K562 (cell line): ENCODE measurements at regions not wholly inside any gene's neighbourhood (a gene's known extent, or its start where the extent isn't known, plus 50 kb on each side); places are given as distances from the start of the nearest gene placed in this dataset.

Source experiments
- ATAC-seq: fragments of 200-7000 bp; cut with Tn5 transposase; 3 replicates; pipeline ENCODE4 v1.9.1; 2020; ENCODE audit warnings: moderate library complexity
- BruUV-seq: library from RNA; stranded (reverse); fragments of 400-500 nt; replicated peaks from 2 replicates; lab custom pipeline; 2021; lab: Mats Ljungman, UMichigan
- CTCF ChIA-PET: fragments of 300-600 bp; formaldehyde crosslinking; extraction: SDS; loops from one replicate; lab custom pipeline; 2021; ENCODE audit warnings: low intra/inter-chr PET ratio; lab: Yijun Ruan, JAX
- POLR2A ChIA-PET: fragments of 300-600, 350-650 bp; sonication (Branson Sonifier 250); formaldehyde crosslinking; extraction: SDS; loops from one replicate; lab custom pipeline; 2021; ENCODE audit warnings: antibody characterized with exemption, inconsistent platforms; lab: Yijun Ruan, JAX
- DNase-seq, 4 experiments: peaks; one replicate each; pipeline versions ENCODE4 v3.0.0 to v3.0.0-alpha.2; 2011 to 2018; ENCODE audit warnings: low spot score in 3 of 4, mixed read lengths in 3 of 4; ENCODE audit errors: extremely low read depth in 1 of 4
- FAIRE-seq: peaks from 2 replicates; lab custom pipeline; 2011; peaks lifted over from hg19 to GRCh38; lab: Jason Lieb, UNC
- H2AFZ ChIP-seq: 2 replicates; pipeline ENCODE4 v1.6.0; 2011; ENCODE audit warnings: low read depth, low read length, control low read depth, inconsistent platforms
- H3K27ac ChIP-seq: fragments of 200-600 bp; 3 replicates; pipeline ENCODE4 v1.8.0; 2011; ENCODE audit warnings: low read depth, mild to moderate bottlenecking, control low read depth, inconsistent platforms, low read length, moderate library complexity, mixed read lengths; ENCODE audit errors: extremely low read depth
- H3K27me3 ChIP-seq, 2 experiments: fragments of 300-600 bp in 1 of 2; 2 replicates in 1 of 2; 3 replicates in 1 of 2; pipeline versions ENCODE4 v1.6.0 to v1.8.0; 2011; ENCODE audit warnings: inconsistent platforms in 2 of 2, low read length in 2 of 2, mild to moderate bottlenecking in 1 of 2, mixed read lengths in 1 of 2, moderate library complexity in 1 of 2; ENCODE audit not compliant: control insufficient read depth in 2 of 2, insufficient read depth in 2 of 2
- H3K36me3 ChIP-seq: fragments of 300-600 bp; 3 replicates; pipeline ENCODE4 v1.8.0; 2011; ENCODE audit warnings: mild to moderate bottlenecking, low read length, inconsistent platforms; ENCODE audit not compliant: control insufficient read depth, insufficient read depth
- H3K4me1 ChIP-seq, 2 experiments: fragments of 200-600 bp in 1 of 2; replicated peaks in 1 of 2; 2 replicates in 1 of 2; 3 replicates in 1 of 2; pipeline versions ENCODE4 v1.5.1 to v1.8.0; 2011; ENCODE audit warnings: inconsistent platforms in 2 of 2, low read length in 2 of 2, mild to moderate bottlenecking in 1 of 2, mixed read lengths in 1 of 2, moderate library complexity in 1 of 2; ENCODE audit not compliant: control insufficient read depth in 2 of 2, insufficient read depth in 2 of 2
- H3K4me2 ChIP-seq: 2 replicates; pipeline ENCODE4 v1.6.1; 2011; ENCODE audit warnings: low read length, control low read depth, inconsistent platforms, mixed read lengths; ENCODE audit not compliant: insufficient read depth
- H3K4me3 ChIP-seq: fragments of 200-600 bp; sonication (generic), shearing (Covaris generic); 2 replicates; pipeline ENCODE4 v1.5.1; 2016; ENCODE audit warnings: control low read depth, inconsistent platforms
- H3K79me2 ChIP-seq: fragments of 200-600 bp; 3 replicates; pipeline ENCODE4 v1.8.0; 2011; ENCODE audit warnings: low read length, inconsistent platforms; ENCODE audit not compliant: control insufficient read depth, insufficient read depth
- H3K9ac ChIP-seq, 2 experiments: 2 replicates each; pipeline versions ENCODE4 v1.6.0 to v1.6.1; 2011; ENCODE audit warnings: low read depth in 2 of 2, low read length in 2 of 2, control low read depth in 1 of 2, inconsistent platforms in 1 of 2, mild to moderate bottlenecking in 1 of 2, mixed read lengths in 1 of 2; ENCODE audit not compliant: insufficient read depth in 1 of 2
- H3K9me1 ChIP-seq: one replicate; pipeline ENCODE4 v1.6.0; 2011; ENCODE audit warnings: inconsistent platforms, mild to moderate bottlenecking, low read length, moderate library complexity; ENCODE audit not compliant: control insufficient read depth, insufficient read depth
- H3K9me3 ChIP-seq: replicated peaks from 2 replicates; pipeline ENCODE4 v1.5.1; 2011; ENCODE audit warnings: low read depth, low read length, inconsistent platforms; ENCODE audit not compliant: control insufficient read depth, insufficient read depth
- H4K20me1 ChIP-seq: replicated peaks from 2 replicates; pipeline ENCODE4 v1.6.1; 2011; ENCODE audit warnings: low read length, inconsistent platforms, mixed read lengths; ENCODE audit not compliant: control insufficient read depth, insufficient read depth
- ATF1 ChIP-seq, 2 experiments: fragments of 450-650 bp in 1 of 2; IDR thresholded peaks; 2 replicates each; pipeline ENCODE4 v1.6.1; 2016; ENCODE audit warnings: missing compliant biosample characterization in 1 of 2, missing genetic modification characterization in 1 of 2
- BMI1 ChIP-seq: fragments of 150-350 bp; IDR thresholded peaks from 2 replicates; pipeline ENCODE4 v1.6.1; 2014; ENCODE audit warnings: low read length
- FOXM1 ChIP-seq, 2 experiments: fragments of 450-650 bp in 1 of 2; sonication (generic) in 1 of 2; formaldehyde crosslinking in 1 of 2; IDR thresholded peaks; 2 replicates each; pipeline versions ENCODE4 v1.6.1 to v1.9.0; 2017 to 2022; ENCODE audit warnings: low read depth in 2 of 2, mild to moderate bottlenecking in 2 of 2, missing genetic modification reagents in 1 of 2, moderate library complexity in 1 of 2
- SIRT6 ChIP-seq: IDR thresholded peaks from one replicate; pipeline ENCODE4 v1.6.1; 2012; ENCODE audit warnings: low read depth, mild to moderate bottlenecking, control low read depth, inconsistent platforms, low read length, moderate library complexity
- SMC3 ChIP-seq: conservative IDR thresholded peaks from 2 replicates; pipeline ENCODE4 v1.6.1; 2011; ENCODE audit warnings: low read depth, low read length, improper control_type of control experiment; ENCODE audit not compliant: insufficient read depth
- WGBS: fragments of 100-300 bp; shearing (Covaris generic); methylation state at CpG from one replicate; pipeline ENCODE4 v1.1.6; 2016; ENCODE audit warnings: low coverage, mixed read lengths; ENCODE audit not compliant: insufficient coverage; ENCODE audit errors: missing lambda C conversion rate; 5-methylcytosine and 5-hydroxymethylcytosine counted together
- in situ Hi-C: fragments of 300-500 bp; cut with MboI; formaldehyde crosslinking; loops from 4 replicates; pipeline ENCODE4 v1.15.0; 2018; ENCODE audit warnings: inconsistent platforms, mixed read lengths
- intact Hi-C: fragments of 100-400 bp; cut with micrococcal nuclease; formaldehyde crosslinking; loops from 2 replicates; pipeline ENCODE4 v1.14.2; 2022
- TF ChIP-seq, protein P1 (sequence below): fragments of 450-650 bp; IDR thresholded peaks from 2 replicates; pipeline ENCODE4 v1.7.0; 2016; ENCODE audit warnings: borderline replicate concordance

DNA sequence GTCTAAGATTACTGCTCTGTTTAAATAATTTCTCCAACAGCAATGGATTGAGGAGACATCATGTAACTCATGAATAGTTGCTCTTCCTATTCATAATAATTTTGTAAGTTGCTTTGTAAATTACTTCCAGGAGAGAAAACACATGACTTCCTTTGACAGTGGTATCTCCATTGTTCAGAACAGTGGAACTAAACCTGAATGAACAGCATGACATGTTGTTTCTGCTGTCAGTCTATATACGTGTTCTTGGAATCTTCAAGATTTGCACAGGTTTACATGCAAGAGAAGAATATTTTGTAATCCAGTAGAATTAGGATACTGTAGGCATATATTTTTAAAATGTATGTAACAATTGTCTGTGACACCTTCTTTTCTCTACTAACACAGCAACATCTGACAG lies 618.8 kb upstream of the GRID2 start:
- Histone ChIP-seq H3K36me3 (no peaks in the 10 kb centered on the region), H3K4me2 (no peak overlapping the region), H3K9ac (no peak overlapping the region), H2AFZ (no peak overlapping the region), H3K4me1 (no peaks in the 10 kb centered on the region), H3K9me3 (no peaks in the 10 kb centered on the region), H3K27me3 (no peaks in the 10 kb centered on the region), H3K27ac (no peak overlapping the region), H3K9me1 (no peaks in the 10 kb centered on the region), H3K4me3 (no peak overlapping the region), H4K20me1 (no peaks in the 10 kb centered on the region), H3K79me2 (no peaks in the 10 kb centered on the region)
- ATAC-seq (no peak), FAIRE-seq (no peak), DNase-seq (no peak)
- CTCF ChIA-PET, result no interaction called here
- no peak for TF ChIP-seq ATF1 (CRISPR knock-in tag; IDR thresholded peaks at IDR 0.05)
- TF ChIP-seq ATF1 (tag; IDR thresholded peaks at IDR 0.05), result no peak
- TF ChIP-seq SIRT6, result no peak
- TF ChIP-seq, protein P1, sequence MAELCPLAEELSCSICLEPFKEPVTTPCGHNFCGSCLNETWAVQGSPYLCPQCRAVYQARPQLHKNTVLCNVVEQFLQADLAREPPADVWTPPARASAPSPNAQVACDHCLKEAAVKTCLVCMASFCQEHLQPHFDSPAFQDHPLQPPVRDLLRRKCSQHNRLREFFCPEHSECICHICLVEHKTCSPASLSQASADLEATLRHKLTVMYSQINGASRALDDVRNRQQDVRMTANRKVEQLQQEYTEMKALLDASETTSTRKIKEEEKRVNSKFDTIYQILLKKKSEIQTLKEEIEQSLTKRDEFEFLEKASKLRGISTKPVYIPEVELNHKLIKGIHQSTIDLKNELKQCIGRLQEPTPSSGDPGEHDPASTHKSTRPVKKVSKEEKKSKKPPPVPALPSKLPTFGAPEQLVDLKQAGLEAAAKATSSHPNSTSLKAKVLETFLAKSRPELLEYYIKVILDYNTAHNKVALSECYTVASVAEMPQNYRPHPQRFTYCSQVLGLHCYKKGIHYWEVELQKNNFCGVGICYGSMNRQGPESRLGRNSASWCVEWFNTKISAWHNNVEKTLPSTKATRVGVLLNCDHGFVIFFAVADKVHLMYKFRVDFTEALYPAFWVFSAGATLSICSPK, result no peak
- no peak for TF ChIP-seq SMC3
- TF ChIP-seq BMI1, result no peak
- TF ChIP-seq FOXM1 (IDR thresholded peaks at IDR 0.05; ENCODE audit: low read depth), result no peak
- no peak for TF ChIP-seq FOXM1 (CRISPR knock-in tag; IDR thresholded peaks at IDR 0.05; ENCODE audit: low read depth)
- 6% methylated on average over 1 of the region's 1 CpG for WGBS
- no TSS peak for BruUV-seq
- POLR2A ChIA-PET, result no interaction called here
- in situ Hi-C loops, result no loop called here
- intact Hi-C loops, result no loop called here
